Panc1 (cell line): ENCODE measurements at regions not wholly inside any gene's neighbourhood (a gene's known extent, or its start where the extent isn't known, plus 50 kb on each side); places are given as distances from the start of the nearest gene placed in this dataset.

Experiments
- POLR2AphosphoS5 ChIP-seq: IDR thresholded peaks from 2 replicates; pipeline ENCODE4 v1.6.1; 2012; ENCODE audit warnings: mild to moderate bottlenecking, low read depth, low read length, moderate library complexity
- REST ChIP-seq, 2 experiments: IDR thresholded peaks; 2 replicates each; pipeline ENCODE4 v1.6.1; 2011 to 2012; ENCODE audit warnings: low read depth in 2 of 2, control low read depth in 1 of 2, low read length in 1 of 2, mild to moderate bottlenecking in 1 of 2, moderate library complexity in 1 of 2; ENCODE audit not compliant: insufficient read depth in 1 of 2
- SIN3A ChIP-seq: IDR thresholded peaks from 2 replicates; pipeline ENCODE4 v1.6.1; 2012; ENCODE audit warnings: low read depth, mild to moderate bottlenecking, low read length, moderate library complexity, borderline replicate concordance; ENCODE audit not compliant: insufficient read depth
- TF ChIP-seq, protein P1 (sequence below): fragments of 450-650 bp; IDR thresholded peaks from 2 replicates; pipeline ENCODE4 v1.5.1; 2017; ENCODE audit warnings: mild to moderate bottlenecking

DNA sequence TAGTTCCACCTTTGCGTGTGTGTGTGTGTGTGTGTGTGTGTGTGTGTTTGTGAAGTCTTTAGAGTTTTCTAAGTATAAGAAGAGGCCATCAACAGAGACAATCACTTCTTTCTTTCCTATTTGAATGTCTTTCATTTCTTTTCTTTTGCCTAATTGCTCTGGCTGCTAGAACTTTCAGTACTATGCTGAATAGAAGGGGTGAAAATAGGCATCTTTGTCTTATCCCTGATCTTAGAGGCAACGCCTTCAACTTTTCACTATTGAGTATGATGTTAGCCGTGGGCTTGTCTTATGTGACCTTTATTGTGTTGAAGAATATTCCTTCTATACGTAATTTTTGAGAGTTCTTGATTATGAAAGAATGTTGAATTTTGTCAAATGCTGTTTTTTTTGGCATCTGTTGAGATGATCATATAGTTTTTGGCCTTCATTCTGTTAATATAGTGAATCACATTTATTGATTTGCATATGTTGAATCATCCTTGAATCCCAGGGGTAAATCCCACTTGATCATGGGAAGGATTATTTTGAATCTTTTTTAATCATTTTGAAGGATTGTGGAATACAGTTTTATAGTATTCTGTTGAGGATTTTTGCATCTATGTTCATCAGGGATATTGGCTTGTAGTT, 134.8 kb upstream of the CD180 start:
- TF ChIP-seq, protein P1, sequence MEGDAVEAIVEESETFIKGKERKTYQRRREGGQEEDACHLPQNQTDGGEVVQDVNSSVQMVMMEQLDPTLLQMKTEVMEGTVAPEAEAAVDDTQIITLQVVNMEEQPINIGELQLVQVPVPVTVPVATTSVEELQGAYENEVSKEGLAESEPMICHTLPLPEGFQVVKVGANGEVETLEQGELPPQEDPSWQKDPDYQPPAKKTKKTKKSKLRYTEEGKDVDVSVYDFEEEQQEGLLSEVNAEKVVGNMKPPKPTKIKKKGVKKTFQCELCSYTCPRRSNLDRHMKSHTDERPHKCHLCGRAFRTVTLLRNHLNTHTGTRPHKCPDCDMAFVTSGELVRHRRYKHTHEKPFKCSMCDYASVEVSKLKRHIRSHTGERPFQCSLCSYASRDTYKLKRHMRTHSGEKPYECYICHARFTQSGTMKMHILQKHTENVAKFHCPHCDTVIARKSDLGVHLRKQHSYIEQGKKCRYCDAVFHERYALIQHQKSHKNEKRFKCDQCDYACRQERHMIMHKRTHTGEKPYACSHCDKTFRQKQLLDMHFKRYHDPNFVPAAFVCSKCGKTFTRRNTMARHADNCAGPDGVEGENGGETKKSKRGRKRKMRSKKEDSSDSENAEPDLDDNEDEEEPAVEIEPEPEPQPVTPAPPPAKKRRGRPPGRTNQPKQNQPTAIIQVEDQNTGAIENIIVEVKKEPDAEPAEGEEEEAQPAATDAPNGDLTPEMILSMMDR: no peak
- TF ChIP-seq POLR2AphosphoS5 (no peak), SIN3A (no peak), REST (IDR thresholded peaks at IDR 0.05; ENCODE audit: insufficient read depth in 1 of 2, low read depth in 2 of 2, low read length in 1 of 2) (no peak)
